Bone marrow (tissue), 2 donors: ENCODE measurements at regions not wholly inside any gene's neighbourhood (a gene's known extent, or its start where the extent isn't known, plus 50 kb on each side); places are given as distances from the start of the nearest gene placed in this dataset.
"Not testable (repeated sequence)": the region's sequence is repeated elsewhere in the genome, so short reads cannot be mapped to it uniquely, and the experiment has no call there.

Experiments
- DNase-seq, 2 donors: peaks; one replicate each; lab custom pipeline; 2025; lab: John Stamatoyannopoulos, UW

GRCh38 chr5:54822324-54822687 lies 163.1 kb downstream of the ESM1 start:
- DNase-seq: no peak

- no peak for DNase-seq
Measured at GRCh38 chr5:54821445-54822323, 163.7 kb downstream of the ESM1 start.

- no peak for DNase-seq
Measured at GRCh38 chr5:54820346-54821134, 164.9 kb downstream of the ESM1 start.

- DNase-seq: no peak
Measured at GRCh38 chr5:54807421-54807820, 178.0 kb downstream of the ESM1 start.

GRCh38 chr5:54804521-54804920 lies 180.9 kb downstream of the ESM1 start:
- DNase-seq: no peak

GRCh38 chr5:54804086-54804485 lies 181.3 kb downstream of the ESM1 start:
- no peak for DNase-seq

- no peak for DNase-seq
Measured at GRCh38 chr5:54803471-54804011, 181.9 kb downstream of the ESM1 start.

GRCh38 chr5:54799645-54800044 lies 185.7 kb downstream of the ESM1 start:
- no peak for DNase-seq

GRCh38 chr5:54795777-54796176 lies 189.6 kb downstream of the ESM1 start:
- no peak for DNase-seq

GRCh38 chr5:54795284-54795683 lies 190.1 kb downstream of the ESM1 start:
- DNase-seq: no peak

GRCh38 chr5:54794135-54794975 lies 191.0 kb downstream of the ESM1 start:
- no peak for DNase-seq

GRCh38 chr5:54793468-54794134 lies 191.8 kb downstream of the ESM1 start:
- no peak for DNase-seq

GRCh38 chr5:54792611-54793404 lies 192.6 kb downstream of the ESM1 start:
- no peak for DNase-seq

- not testable (repeated sequence) for DNase-seq
Measured at GRCh38 chr5:54787910-54788309, 197.5 kb downstream of the ESM1 start.

GRCh38 chr5:54785729-54786591 lies 199.4 kb downstream of the ESM1 start:
- no peak for DNase-seq

GRCh38 chr5:54778783-54779182 lies 206.6 kb downstream of the ESM1 start:
- DNase-seq: no peak

GRCh38 chr5:54775645-54776044 lies 209.7 kb downstream of the ESM1 start:
- no peak for DNase-seq

- DNase-seq: no peak
Measured at GRCh38 chr5:54774281-54775170, 210.9 kb downstream of the ESM1 start.

GRCh38 chr5:54772684-54773083 lies 212.7 kb downstream of the ESM1 start:
- DNase-seq: no peak
